WTC11 (cell line): ENCODE measurements at regions not wholly inside any gene's neighbourhood (a gene's known extent, or its start where the extent isn't known, plus 50 kb on each side); places are given as distances from the start of the nearest gene placed in this dataset.

Experiments used
- ATF3 ChIP-seq: sonication (generic); formaldehyde crosslinking; conservative IDR thresholded peaks from 2 replicates; pipeline ENCODE4 v1.8.1; 2022; ENCODE audit warnings: mild to moderate bottlenecking, missing genetic modification reagents
- CBFB ChIP-seq: sonication (generic); formaldehyde crosslinking; IDR thresholded peaks from 2 replicates; pipeline ENCODE4 v1.8.1; 2022; ENCODE audit warnings: mild to moderate bottlenecking, low read depth, missing genetic modification reagents
- CREB1 ChIP-seq: sonication (generic); formaldehyde crosslinking; IDR thresholded peaks from 2 replicates; pipeline ENCODE4 v1.8.0; 2023; ENCODE audit warnings: mild to moderate bottlenecking, missing genetic modification reagents
- ELF4 ChIP-seq: sonication (generic); formaldehyde crosslinking; IDR thresholded peaks from 2 replicates; pipeline ENCODE4 v1.8.1; 2022; ENCODE audit warnings: low read depth, mild to moderate bottlenecking, moderate library complexity, missing genetic modification reagents
- FOXP1 ChIP-seq: sonication (generic); formaldehyde crosslinking; IDR thresholded peaks from 2 replicates; pipeline ENCODE4 v1.8.0; 2022; ENCODE audit warnings: missing genetic modification reagents, mild to moderate bottlenecking, moderate library complexity, borderline replicate concordance
- NR2C2 ChIP-seq: sonication (generic); formaldehyde crosslinking; IDR thresholded peaks from 2 replicates; pipeline ENCODE4 v1.8.0; 2022; ENCODE audit warnings: mild to moderate bottlenecking, missing genetic modification reagents
- TEAD1 ChIP-seq: sonication (generic); formaldehyde crosslinking; IDR thresholded peaks from 2 replicates; pipeline ENCODE4 v1.8.0; 2022; ENCODE audit warnings: mild to moderate bottlenecking, missing genetic modification reagents
- TP53 ChIP-seq: sonication (generic); formaldehyde crosslinking; IDR thresholded peaks from 2 replicates; pipeline ENCODE4 v1.8.1; 2023; ENCODE audit warnings: mild to moderate bottlenecking, missing genetic modification reagents
- ZBTB21 ChIP-seq: sonication (generic); formaldehyde crosslinking; IDR thresholded peaks from 2 replicates; pipeline ENCODE4 v1.8.1; 2023; ENCODE audit warnings: mild to moderate bottlenecking, missing genetic modification reagents, borderline replicate concordance
- ZBTB43 ChIP-seq: sonication (generic); formaldehyde crosslinking; IDR thresholded peaks from 2 replicates; pipeline ENCODE4 v1.8.1; 2023; ENCODE audit warnings: mild to moderate bottlenecking, missing genetic modification reagents
- TF ChIP-seq, protein P1 (sequence below): fragments of 200-600 bp; IDR thresholded peaks from 2 replicates; pipeline ENCODE4 v1.8.0; 2022; ENCODE audit warnings: antibody characterized with exemption
- TF ChIP-seq, protein P2 (sequence below): sonication (generic); formaldehyde crosslinking; conservative IDR thresholded peaks from 2 replicates; pipeline ENCODE4 v1.8.1; 2023; ENCODE audit warnings: mild to moderate bottlenecking, low read depth, missing genetic modification reagents, moderate library complexity
- TF ChIP-seq, protein P3 (sequence below): sonication (generic); formaldehyde crosslinking; IDR thresholded peaks from 2 replicates; pipeline ENCODE4 v1.8.0; 2022; ENCODE audit warnings: mild to moderate bottlenecking, missing genetic modification reagents

- TF ChIP-seq, protein P1, sequence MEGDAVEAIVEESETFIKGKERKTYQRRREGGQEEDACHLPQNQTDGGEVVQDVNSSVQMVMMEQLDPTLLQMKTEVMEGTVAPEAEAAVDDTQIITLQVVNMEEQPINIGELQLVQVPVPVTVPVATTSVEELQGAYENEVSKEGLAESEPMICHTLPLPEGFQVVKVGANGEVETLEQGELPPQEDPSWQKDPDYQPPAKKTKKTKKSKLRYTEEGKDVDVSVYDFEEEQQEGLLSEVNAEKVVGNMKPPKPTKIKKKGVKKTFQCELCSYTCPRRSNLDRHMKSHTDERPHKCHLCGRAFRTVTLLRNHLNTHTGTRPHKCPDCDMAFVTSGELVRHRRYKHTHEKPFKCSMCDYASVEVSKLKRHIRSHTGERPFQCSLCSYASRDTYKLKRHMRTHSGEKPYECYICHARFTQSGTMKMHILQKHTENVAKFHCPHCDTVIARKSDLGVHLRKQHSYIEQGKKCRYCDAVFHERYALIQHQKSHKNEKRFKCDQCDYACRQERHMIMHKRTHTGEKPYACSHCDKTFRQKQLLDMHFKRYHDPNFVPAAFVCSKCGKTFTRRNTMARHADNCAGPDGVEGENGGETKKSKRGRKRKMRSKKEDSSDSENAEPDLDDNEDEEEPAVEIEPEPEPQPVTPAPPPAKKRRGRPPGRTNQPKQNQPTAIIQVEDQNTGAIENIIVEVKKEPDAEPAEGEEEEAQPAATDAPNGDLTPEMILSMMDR: no peak
- TF ChIP-seq CBFB: no peak
- TF ChIP-seq CREB1 (CRISPR knock-in tag): no peak
- TF ChIP-seq, protein P2, sequence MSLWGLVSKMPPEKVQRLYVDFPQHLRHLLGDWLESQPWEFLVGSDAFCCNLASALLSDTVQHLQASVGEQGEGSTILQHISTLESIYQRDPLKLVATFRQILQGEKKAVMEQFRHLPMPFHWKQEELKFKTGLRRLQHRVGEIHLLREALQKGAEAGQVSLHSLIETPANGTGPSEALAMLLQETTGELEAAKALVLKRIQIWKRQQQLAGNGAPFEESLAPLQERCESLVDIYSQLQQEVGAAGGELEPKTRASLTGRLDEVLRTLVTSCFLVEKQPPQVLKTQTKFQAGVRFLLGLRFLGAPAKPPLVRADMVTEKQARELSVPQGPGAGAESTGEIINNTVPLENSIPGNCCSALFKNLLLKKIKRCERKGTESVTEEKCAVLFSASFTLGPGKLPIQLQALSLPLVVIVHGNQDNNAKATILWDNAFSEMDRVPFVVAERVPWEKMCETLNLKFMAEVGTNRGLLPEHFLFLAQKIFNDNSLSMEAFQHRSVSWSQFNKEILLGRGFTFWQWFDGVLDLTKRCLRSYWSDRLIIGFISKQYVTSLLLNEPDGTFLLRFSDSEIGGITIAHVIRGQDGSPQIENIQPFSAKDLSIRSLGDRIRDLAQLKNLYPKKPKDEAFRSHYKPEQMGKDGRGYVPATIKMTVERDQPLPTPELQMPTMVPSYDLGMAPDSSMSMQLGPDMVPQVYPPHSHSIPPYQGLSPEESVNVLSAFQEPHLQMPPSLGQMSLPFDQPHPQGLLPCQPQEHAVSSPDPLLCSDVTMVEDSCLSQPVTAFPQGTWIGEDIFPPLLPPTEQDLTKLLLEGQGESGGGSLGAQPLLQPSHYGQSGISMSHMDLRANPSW (CRISPR knock-in tag): no peak
- no peak for TF ChIP-seq ELF4
- no peak for TF ChIP-seq ATF3
- TF ChIP-seq, protein P3, sequence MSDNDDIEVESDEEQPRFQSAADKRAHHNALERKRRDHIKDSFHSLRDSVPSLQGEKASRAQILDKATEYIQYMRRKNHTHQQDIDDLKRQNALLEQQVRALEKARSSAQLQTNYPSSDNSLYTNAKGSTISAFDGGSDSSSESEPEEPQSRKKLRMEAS (CRISPR knock-in tag): no peak
- no peak for TF ChIP-seq ZBTB43
- TF ChIP-seq FOXP1 (CRISPR knock-in tag): no peak
- no peak for TF ChIP-seq NR2C2 (CRISPR knock-in tag)
- no peak for TF ChIP-seq TEAD1 (CRISPR knock-in tag)
- no peak for TF ChIP-seq TP53
- TF ChIP-seq ZBTB21 (CRISPR knock-in tag): no peak
Measured at GRCh38 chr15:26298659-26299170, 435.6 kb upstream of the ATP10A start.
